SH-SY5Y (cell line): ENCODE measurements at regions not wholly inside any gene's neighbourhood (a gene's known extent, or its start where the extent isn't known, plus 50 kb on each side); places are given as distances from the start of the nearest gene placed in this dataset.

Experiments
- GATA2 ChIP-seq: IDR thresholded peaks from 2 replicates; pipeline ENCODE4 v1.6.1; 2011; ENCODE audit warnings: mild to moderate bottlenecking, low read depth, low read length
- GATA3 ChIP-seq: IDR thresholded peaks from 2 replicates; pipeline ENCODE4 v1.6.1; 2011; ENCODE audit warnings: low read depth, mild to moderate bottlenecking, low read length, moderate library complexity

- TF ChIP-seq GATA2 (no peak), GATA3 (no peak)
Observed at GRCh38 chr11:134984421-134984820, 572.4 kb upstream of the B3GAT1 start.
